ENCODE measurements at regions not wholly inside any gene's neighbourhood (a gene's known extent, or its start where the extent isn't known, plus 50 kb on each side); places are given as distances from the start of the nearest gene placed in this dataset.
A peak's percentile ranks its signal among the peaks of the same experiment; 100 is the strongest.

GRCh38 chr2:225112362-225113126, 70.3 kb upstream of the DOCK10 start:
- DNase-seq (ENCODE audit: low read depth), result no peak
- H3K4me3 ChIP-seq (ENCODE audit: low read depth, low read length), result no peak overlapping the region
- no peak for TF ChIP-seq CTCF (IDR thresholded peaks at IDR 0.05; ENCODE audit: insufficient read depth, low read length)

- H3K4me3 ChIP-seq (ENCODE audit: low read depth, low read length), result no peak overlapping the region
- no peak for TF ChIP-seq CTCF (IDR thresholded peaks at IDR 0.05; ENCODE audit: insufficient read depth, low read length)
- no peak for DNase-seq (ENCODE audit: low read depth)
Observed at GRCh38 chr2:225108805-225109204, 66.5 kb upstream of the DOCK10 start.

GRCh38 chr2:225104971-225105370, 62.7 kb upstream of the DOCK10 start:
- no peak overlapping the region for H3K4me3 ChIP-seq (ENCODE audit: low read depth, low read length)
- DNase-seq (ENCODE audit: low read depth), result no peak
- TF ChIP-seq CTCF (IDR thresholded peaks at IDR 0.05; ENCODE audit: insufficient read depth, low read length), result no peak

DNA sequence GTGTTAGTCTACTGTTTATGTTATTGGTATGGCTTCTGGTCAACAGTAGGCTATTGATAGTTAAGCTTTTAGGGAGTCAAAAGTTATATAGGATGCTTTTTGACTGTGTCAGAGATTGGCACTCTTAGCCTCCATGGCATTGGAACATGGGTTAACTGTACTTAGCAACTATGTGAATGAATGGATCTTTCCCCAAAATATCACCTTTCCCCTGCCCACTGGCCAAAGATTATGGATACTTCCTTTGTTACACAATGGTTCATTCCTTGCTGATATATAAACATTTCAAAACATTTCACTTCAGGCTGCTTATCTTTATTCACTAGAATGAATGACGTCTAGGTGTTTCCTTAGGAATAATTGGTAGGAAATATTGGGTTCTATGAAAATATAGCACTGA, 62.1 kb upstream of the DOCK10 start:
- no peak for DNase-seq (ENCODE audit: low read depth)
- no peak for TF ChIP-seq CTCF (IDR thresholded peaks at IDR 0.05; ENCODE audit: insufficient read depth, low read length)

GRCh38 chr2:225103737-225104141, 61.5 kb upstream of the DOCK10 start:
- no peak overlapping the region for H3K4me3 ChIP-seq (ENCODE audit: low read depth, low read length)

More for the DNA sequence above, 62.1 kb upstream of the DOCK10 start:
- H3K4me3 ChIP-seq (ENCODE audit: low read depth, low read length), result no peak overlapping the region

GRCh38 chr2:225100856-225101294, 58.6 kb upstream of the DOCK10 start:
- no peak overlapping the region for H3K4me3 ChIP-seq (ENCODE audit: low read depth, low read length)
- no peak for TF ChIP-seq CTCF (IDR thresholded peaks at IDR 0.05; ENCODE audit: insufficient read depth, low read length)

More at GRCh38 chr2:225103737-225104141, 61.5 kb upstream of the DOCK10 start:
- no peak for TF ChIP-seq CTCF (IDR thresholded peaks at IDR 0.05; ENCODE audit: insufficient read depth, low read length)
- DNase-seq (ENCODE audit: low read depth), result peak; percentile 68

More at GRCh38 chr2:225100856-225101294, 58.6 kb upstream of the DOCK10 start:
- peak; percentile 94 for DNase-seq (ENCODE audit: low read depth)

All from fibroblast of the aortic adventitia (primary cell).